ENCODE measurements at regions not wholly inside any gene's neighbourhood (a gene's known extent, or its start where the extent isn't known, plus 50 kb on each side); places are given as distances from the start of the nearest gene placed in this dataset.

DNA sequence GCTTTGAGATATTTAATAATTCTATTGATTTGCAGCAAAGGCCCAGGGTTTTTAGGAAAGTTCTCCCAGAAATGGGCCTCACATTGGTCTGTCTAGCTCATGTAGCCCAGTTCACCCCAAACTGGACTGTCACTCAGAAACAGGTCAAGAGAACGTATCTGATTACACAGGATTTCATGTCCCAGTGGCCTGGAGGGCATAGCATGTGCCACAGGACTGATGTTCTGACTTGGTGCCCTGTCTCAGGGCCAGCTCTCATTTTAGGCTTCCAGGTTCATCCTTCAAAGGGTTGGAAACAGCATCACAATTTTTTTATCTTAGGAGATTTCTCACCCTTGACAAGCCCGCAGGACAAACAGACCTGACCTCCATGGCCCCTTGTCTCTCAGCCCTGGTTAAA lies 398.4 kb upstream of the AZI2 start:
- Histone ChIP-seq H3K4me2 (ENCODE audit: insufficient read depth in 1 of 2, low read depth in 2 of 2, low read length in 2 of 2) (no peak overlapping the region), H3K18ac (ENCODE audit: extremely low read depth, low read length) (no peak overlapping the region), H3K9ac (replicated peaks in 1 of 4; ENCODE audit: extremely low read depth in 1 of 4, low read depth in 3 of 4, low read length in 3 of 4) (no peak overlapping the region), H2BK20ac (ENCODE audit: low read length) (no peak overlapping the region), H4K5ac (ENCODE audit: insufficient read length, low read depth, low read length) (no peak overlapping the region), H3K23me2 (ENCODE audit: low read depth, low read length) (no peaks in the 10 kb centered on the region), H3K4me3 (ENCODE audit: extremely low read depth in 1 of 4, insufficient read depth in 2 of 4, low read depth in 3 of 4, low read length in 4 of 4) (no peak overlapping the region), H3K23ac (ENCODE audit: insufficient read length) (no peak overlapping the region), H3K79me1 (ENCODE audit: low read depth, low read length) (no peaks in the 10 kb centered on the region), H2BK120ac (replicated peaks; ENCODE audit: low read depth, low read length) (no peak overlapping the region), H3K27me3 (replicated peaks in 1 of 4; ENCODE audit: control insufficient read depth in 3 of 4, extremely low read depth in 1 of 4, insufficient read depth in 3 of 4, low read length in 3 of 4) (no peaks in the 10 kb centered on the region), H4K20me1 (replicated peaks in 1 of 2; ENCODE audit: control insufficient read depth in 1 of 2, insufficient read depth in 2 of 2, low read length in 2 of 2) (peaks cover 0 to 1% of the 10 kb centered on the region in 2 experiments), H3K4ac (replicated peaks; ENCODE audit: insufficient read length, low read depth, low read length) (no peak overlapping the region), H2AFZ (ENCODE audit: low read length) (no peak overlapping the region), H4K8ac (ENCODE audit: extremely low read depth, insufficient read depth, low read length) (no peak overlapping the region), H3K14ac (ENCODE audit: insufficient read length) (no peak overlapping the region), H3K56ac (replicated peaks; ENCODE audit: insufficient read length, low read depth, low read length) (no peak overlapping the region), H3K9me3 (ENCODE audit: insufficient read depth in 2 of 2, low read depth in 1 of 2, low read length in 1 of 2) (peaks cover 0 to 10% of the 10 kb centered on the region in 2 experiments; a peak in 2 of 4 replicates), H2BK12ac (ENCODE audit: low read depth, low read length) (no peak overlapping the region), H2AK5ac (ENCODE audit: low read depth, low read length) (no peak overlapping the region), H2BK5ac (ENCODE audit: low read depth, low read length) (no peak overlapping the region), H3K36me3 (ENCODE audit: control insufficient read depth in 2 of 4, insufficient read depth in 4 of 4, low read length in 3 of 4) (no peaks in the 10 kb centered on the region), H3K4me1 (replicated peaks in 1 of 4; ENCODE audit: control insufficient read depth in 3 of 4, insufficient read depth in 4 of 4, low read length in 3 of 4) (no peaks in the 10 kb centered on the region), H4K91ac (replicated peaks; ENCODE audit: insufficient read length, low read length) (no peak overlapping the region), H3K27ac (ENCODE audit: low read depth, low read length) (no peak overlapping the region), H2BK15ac (ENCODE audit: low read length) (no peak overlapping the region), H3K79me2 (ENCODE audit: control insufficient read depth in 1 of 2, insufficient read depth in 2 of 2, low read length in 2 of 2) (no peaks in the 10 kb centered on the region)
- CTCF ChIA-PET (ENCODE audit: partially characterized antibody) = interaction anchor here (0.7 to 1.7 kb wide), 2 partner anchors 31 to 168 kb away, joined by 3 read pairs; no protein-coding TSS in a partner anchor
- WGBS, 2 experiments (ENCODE audit: extremely low coverage in 1 of 2, insufficient coverage in 1 of 2, insufficient read length in 1 of 2, insufficient replicate concordance in 2 of 2, low coverage in 1 of 2, low lambda C conversion rate in 2 of 2, missing lambda C conversion rate in 1 of 2) = 96% methylated on average over 2 of the region's 2 CpGs; no CpG with 5 or more reads in 1 of the 2 experiments
- no peak for FAIRE-seq
- no peak for DNase-seq (ENCODE audit: low read depth in 1 of 2, low spot score in 2 of 2)
- POLR2A ChIA-PET (ENCODE audit: partially characterized antibody) = no interaction called here
- no peak for TF ChIP-seq BCL11A (IDR thresholded peaks at IDR 0.05; ENCODE audit: low read depth in 2 of 2, low read length in 2 of 2)
- no peak for TF ChIP-seq SP4 (IDR thresholded peaks at IDR 0.05; ENCODE audit: low read length)
- TF ChIP-seq SIRT6 (IDR thresholded peaks at IDR 0.05; ENCODE audit: low read length) = no peak
- TF ChIP-seq PHF8 (conservative IDR thresholded peaks at IDR 0.05; ENCODE audit: low read depth, low read length) = no peak
- no peak for TF ChIP-seq ZNF274 (IDR thresholded peaks at IDR 0.05; ENCODE audit: borderline replicate concordance, extremely low read depth, low read length)
- TF ChIP-seq RAD21 (IDR thresholded peaks at IDR 0.05 in 1 of 2, conservative IDR thresholded peaks at IDR 0.05 in 1 of 2; ENCODE audit: low read depth in 2 of 2, low read length in 2 of 2) = no peak
- TF ChIP-seq KDM5A (IDR thresholded peaks at IDR 0.05; ENCODE audit: low read length) = no peak

Data from H1 (cell line).